IPS DF 19.7 (cell line): ENCODE measurements at regions not wholly inside any gene's neighbourhood (a gene's known extent, or its start where the extent isn't known, plus 50 kb on each side); places are given as distances from the start of the nearest gene placed in this dataset.

ENCODE experiments used
- DNase-seq: peaks from one replicate; pipeline ENCODE4 v3.0.0-alpha.2; 2013; ENCODE audit warnings: low read depth, low spot score

GRCh38 chr3:145144361-145144760 lies 1016.6 kb downstream of the PLOD2 start:
- no peak for DNase-seq

GRCh38 chr3:145145461-145145860 lies 1015.5 kb downstream of the PLOD2 start:
- no peak for DNase-seq

GRCh38 chr3:145159640-145160039 lies 1001.3 kb downstream of the PLOD2 start:
- no peak for DNase-seq

GRCh38 chr3:145170121-145170520 lies 990.9 kb downstream of the PLOD2 start:
- no peak for DNase-seq

DNA sequence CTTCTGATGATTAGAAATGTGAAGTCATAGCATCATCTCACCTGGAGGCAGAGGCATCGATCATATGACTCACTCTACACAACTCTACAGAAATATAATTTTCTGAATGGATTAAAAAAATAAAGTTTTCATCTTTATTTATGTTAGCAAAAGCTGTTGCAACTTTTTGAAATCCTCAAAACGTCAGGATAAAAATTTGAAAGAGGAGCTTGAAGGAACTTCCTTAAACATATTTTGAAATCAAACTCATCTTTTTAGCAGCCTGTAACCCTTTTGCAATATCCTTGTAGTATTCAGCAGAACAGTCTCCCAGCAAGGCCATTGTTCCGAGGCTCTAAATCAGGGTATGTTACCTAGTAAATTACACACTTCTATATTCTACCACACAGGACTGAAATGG lies 985.4 kb downstream of the PLOD2 start:
- no peak for DNase-seq

DNA sequence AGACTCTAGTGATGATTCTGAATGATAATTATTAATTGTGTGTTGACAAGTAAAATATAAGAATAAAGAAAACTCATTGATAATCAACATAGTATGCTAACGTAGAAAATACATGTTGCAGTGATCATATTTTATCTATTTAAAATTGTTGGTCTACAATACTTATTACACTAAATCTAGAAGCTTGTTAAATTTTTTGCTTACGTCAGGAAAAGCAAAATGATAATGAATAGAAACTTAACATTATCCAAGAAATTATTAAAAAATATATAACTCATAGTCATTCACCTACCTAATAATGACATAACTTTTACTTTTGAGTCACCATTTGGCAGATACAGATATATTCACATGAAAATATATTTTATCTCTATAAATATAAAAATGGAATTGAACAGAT lies 984.1 kb downstream of the PLOD2 start:
- no peak for DNase-seq

DNA sequence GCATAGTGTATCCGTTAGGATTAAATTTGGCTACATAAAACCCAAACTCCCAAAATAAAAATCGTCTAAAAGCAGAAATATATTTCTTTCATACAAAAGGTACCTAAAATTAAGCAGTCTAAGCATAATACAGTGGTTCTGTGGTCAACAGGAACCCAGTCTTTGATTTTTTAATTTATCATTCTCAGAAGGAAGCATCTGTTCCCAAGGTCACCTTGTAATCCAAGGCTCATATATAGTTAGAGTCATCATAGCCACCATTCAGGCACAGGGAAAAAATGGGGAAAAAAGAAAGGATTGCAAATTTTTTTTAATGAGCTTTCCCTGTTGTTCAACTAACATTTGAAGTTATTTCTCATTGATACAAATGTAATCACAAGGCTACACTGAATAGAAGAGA lies 983.2 kb downstream of the PLOD2 start:
- DNase-seq, result no peak

- no peak for DNase-seq
Observed at GRCh38 chr3:145182196-145182911, 978.6 kb downstream of the PLOD2 start.

- DNase-seq, result no peak
Observed at GRCh38 chr3:145183261-145183660, 977.7 kb downstream of the PLOD2 start.

DNA sequence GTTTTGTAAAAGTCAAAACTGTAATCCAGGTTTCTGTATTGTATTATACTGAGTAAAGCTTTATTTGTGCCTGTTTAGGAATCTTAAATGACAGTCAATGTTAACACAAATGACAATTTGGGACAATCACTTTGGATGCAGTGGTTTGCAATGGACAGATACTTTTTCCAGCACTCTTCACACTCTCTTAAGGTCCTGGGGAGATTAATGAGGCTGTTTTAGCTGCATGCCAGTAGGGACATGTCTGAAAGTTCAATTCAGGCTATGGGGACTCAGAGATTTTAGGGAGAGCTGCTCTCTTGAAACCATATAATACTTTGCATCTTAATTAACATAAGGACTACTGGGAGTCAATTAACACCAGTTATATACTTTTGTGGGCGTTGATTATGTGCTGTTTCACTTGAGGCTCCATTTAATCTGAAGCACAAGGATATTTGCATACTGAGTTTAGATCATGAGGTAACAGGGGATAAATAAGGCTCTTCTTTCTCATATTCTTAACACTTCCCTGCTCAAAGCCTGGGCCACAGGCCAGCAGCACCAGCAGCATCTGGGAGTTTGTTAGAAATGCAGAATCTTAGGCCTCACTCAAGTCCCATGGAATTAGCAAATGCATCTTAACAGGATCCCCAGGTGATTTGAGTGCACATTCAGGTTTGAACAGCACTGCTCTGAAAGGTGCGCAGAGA lies 972.8 kb downstream of the PLOD2 start:
- no peak for DNase-seq

DNA sequence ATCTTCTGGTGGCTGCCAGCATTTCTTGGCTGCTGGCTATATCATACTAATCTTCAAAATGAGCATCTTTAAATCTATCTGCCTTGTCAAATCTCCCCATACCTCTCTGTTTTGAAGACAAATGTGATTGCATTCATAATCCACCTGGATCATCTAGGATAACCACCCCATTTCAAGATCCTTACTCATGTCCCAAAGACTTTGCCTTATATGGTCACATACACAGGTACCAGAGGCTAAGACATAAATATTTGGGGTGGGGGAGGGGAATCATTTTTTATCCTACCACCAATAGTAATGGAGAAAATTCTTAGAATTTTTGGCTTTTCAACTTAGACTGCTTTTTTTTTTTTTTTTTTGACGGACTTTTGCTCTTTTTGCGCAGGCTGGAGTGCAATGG lies 970.8 kb downstream of the PLOD2 start:
- no peak for DNase-seq

DNA sequence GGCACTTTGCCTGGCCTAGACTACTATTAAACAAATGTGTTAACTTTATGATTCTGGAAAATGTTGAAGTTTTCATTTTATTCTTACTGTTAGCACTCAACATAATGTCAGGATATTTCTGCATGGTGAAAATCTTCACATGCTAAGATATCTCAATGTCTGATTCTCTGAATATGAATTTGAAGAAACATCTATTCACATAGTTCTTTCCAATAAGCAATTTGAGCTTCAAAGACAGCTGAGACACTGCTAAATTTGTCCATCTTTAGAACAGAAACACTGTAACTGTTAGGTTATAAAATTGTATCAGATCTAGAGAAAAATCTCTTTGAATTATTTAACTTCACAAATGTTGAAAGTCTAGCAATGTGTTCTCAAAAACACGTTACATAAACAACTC lies 970.2 kb downstream of the PLOD2 start:
- no peak for DNase-seq

DNA sequence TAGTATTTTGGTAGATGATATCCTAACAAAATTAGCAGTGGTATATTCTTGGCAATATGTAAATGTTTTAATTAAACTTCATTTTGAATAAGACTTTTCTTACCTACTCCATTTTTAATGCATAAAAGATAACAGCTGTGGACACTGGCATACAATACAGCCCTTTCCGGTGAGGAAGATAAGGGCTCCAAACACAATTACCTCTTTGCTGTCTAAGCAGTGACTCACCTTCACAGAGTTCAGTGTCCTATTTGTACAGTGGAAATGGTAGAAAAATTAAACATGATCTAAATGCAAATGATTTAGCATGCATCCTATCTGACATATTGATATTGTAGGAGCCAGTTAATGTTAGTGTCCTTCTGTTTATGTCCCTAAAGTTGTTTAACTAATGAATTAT lies 969.4 kb downstream of the PLOD2 start:
- DNase-seq, result no peak

DNA sequence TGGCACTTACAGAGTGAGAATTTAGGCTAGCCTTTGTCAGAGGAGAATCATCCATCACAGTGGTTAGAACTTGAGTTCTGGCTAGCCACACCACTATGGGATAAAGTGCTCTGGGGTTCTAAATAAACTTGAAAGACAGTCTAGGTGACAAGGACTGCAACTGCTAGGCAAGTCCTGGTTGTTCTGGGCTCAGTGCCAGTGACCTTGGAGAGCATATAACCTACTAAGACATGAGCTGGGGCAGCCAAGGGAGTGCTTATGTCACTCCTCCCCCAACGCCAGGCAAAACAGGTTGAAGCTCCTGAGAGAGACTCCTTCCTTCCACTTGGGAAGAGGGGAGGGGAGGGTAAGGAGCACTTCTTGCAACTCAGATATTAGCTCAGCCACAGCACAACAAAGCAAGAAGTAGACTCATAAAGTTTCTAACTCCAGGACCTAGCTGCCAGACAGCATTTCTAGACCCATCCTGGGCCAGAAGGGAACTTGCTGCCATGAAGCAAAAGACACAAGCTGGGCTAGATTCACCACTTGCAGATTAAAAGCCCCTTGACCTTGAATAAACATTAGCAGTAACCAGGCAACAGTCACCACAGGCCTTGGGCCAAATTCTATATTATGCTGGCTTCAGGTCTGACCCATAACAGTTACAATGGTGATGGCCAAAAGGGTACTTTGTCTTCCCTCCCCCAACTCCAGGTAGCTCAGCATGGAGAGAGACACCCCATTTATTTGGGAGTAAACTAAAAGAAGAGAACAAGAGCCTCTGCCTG lies 963.7 kb downstream of the PLOD2 start:
- no peak for DNase-seq

GRCh38 chr3:145197821-145198220 lies 963.2 kb downstream of the PLOD2 start:
- DNase-seq, result no peak

DNA sequence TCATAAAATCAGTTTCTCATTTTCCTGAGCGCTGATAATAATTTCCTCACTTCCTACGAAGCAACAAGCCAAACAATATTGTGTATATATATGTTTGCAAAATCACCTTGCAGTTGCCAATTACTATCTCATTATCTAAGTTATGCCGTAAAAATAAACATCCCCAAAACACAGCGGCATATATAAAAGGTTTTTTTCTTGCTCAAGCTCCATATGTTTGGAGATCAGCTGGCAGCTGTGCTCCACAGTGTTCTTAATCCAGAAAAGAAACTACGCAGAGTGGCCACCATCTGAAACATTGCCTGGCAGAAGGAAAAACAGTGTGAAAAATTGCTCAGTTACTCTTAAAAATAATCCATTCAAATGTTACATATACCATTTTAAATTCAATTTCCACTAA lies 951.4 kb downstream of the PLOD2 start:
- no peak for DNase-seq

DNA sequence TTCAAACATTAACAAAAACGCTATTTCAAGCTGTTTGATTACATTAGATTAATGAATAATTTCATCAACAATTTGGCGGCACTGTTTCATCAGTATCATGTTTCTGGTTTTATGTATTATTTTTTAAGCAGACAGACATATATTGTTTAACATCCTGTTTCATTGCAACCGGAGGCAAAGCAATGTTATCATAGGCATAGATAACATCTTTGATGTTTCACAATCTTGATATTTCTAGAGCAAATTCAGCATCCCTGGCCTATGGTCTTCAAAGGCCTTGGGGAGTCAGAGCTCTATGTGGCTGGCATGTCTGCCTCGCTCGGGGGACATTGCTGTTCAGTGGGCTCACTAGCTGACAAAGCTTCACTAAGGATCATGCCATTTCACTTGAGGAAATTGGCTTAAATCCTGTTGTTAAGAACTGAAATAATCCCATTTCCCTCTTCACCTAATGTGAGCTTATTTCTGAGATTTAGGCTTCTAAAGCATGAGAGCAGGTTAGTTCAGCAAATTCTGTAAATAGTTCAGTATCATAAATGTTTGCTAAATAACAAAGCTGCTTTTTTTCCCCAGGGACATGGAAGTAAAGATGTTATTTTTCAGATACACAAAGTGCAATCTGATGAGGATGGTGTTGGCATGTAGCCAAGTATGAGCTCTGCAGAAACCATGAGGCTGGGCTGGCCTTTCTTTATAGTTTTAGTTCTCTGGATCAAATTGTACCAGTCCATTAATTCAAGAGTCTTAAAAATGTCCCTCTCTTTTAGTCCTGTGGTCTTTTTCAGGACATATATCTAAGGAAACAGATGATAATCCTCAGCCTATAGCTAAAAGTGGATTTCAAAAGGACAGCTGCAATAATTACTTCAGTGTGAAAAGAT lies 941.4 kb downstream of the PLOD2 start:
- no peak for DNase-seq

DNA sequence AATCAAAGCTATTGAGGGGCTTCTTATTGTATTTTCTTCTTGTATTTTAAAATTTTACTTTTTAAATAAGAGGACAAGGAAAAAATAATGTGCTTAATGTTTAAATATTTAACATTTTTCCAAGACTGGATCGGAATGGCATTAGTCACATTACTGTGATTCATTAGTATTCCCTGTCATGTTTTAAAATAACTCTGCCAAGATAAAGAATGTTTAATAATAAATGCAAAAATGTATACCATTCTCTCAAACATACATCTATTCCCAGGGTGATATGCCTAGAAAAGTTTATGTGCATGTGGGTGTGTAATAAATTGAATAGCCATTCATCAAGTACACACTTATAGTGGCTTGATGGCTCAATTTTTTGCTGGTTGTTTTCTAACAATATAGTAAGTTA lies 936.1 kb downstream of the PLOD2 start:
- no peak for DNase-seq

DNA sequence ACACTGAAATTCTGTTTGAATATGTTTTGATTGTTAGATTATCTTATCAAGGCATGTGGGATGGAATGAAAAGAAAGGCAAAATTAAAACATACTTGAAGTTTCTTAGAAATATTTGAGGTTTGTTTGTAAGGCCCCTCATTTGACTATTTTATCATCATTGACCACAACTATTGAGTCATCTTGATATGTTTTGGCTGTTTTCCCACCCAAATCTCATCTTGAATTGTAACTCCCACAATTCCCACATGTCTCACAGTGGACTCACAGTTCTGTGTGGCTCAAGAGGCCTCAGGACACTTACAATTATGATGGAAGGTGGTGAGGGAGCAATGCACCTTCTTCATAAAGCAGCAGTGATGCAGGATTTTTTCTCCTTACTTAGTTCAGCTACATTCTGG lies 917.1 kb downstream of the PLOD2 start:
- no peak for DNase-seq

DNA sequence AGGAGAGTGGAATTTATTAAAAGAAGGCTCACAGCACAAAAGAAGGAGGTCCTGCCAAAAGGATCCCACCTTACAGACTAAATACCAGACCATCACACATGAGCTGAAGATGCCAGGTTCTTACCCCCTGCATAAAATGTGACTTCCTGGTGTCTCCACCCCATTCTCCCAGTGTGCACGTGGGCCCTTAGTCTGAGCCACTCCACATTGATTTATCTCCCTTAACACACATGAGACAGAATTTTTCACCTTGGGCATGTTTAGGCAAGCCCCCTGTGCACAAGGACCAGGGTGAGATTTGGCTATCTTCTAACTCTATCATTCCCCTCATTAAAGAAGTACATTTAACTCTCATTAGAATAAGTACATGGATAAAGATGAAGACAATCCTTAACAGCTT lies 916.7 kb downstream of the PLOD2 start:
- DNase-seq, result no peak

GRCh38 chr3:145246291-145246690 lies 914.7 kb downstream of the PLOD2 start:
- DNase-seq, result no peak

GRCh38 chr3:145248928-145249327 lies 912.1 kb downstream of the PLOD2 start:
- DNase-seq, result no peak
